Calu3 (cell line): ENCODE measurements at regions not wholly inside any gene's neighbourhood (a gene's known extent, or its start where the extent isn't known, plus 50 kb on each side); places are given as distances from the start of the nearest gene placed in this dataset.

Experiments
- BruUV-seq: library from RNA; stranded (reverse); fragments of 400-500 nt; replicated peaks from 2 replicates; lab custom pipeline; 2021; lab: Mats Ljungman, UMichigan
- CTCF ChIA-PET: fragments of 300-600 bp; sonication (Branson Sonifier 250); formaldehyde crosslinking; loops from one replicate; lab custom pipeline; 2022; ENCODE audit warnings: antibody characterized with exemption; lab: Charles Lee
- DNase-seq: peaks from one replicate; pipeline ENCODE4 v3.0.0; 2022
- H3K27ac Mint-ChIP-seq: one replicate; pipeline ENCODE4 v1.8.0; 2022; ENCODE audit warnings: mixed read lengths; ENCODE audit not compliant: unreplicated experiment
- H3K27me3 Mint-ChIP-seq: one replicate; pipeline ENCODE4 v1.8.0; 2022; ENCODE audit warnings: mixed read lengths; ENCODE audit not compliant: unreplicated experiment
- H3K36me3 Mint-ChIP-seq: one replicate; pipeline ENCODE4 v1.8.0; 2022; ENCODE audit warnings: mild to moderate bottlenecking, moderate library complexity, mixed read lengths; ENCODE audit not compliant: insufficient read depth, unreplicated experiment
- H3K4me1 Mint-ChIP-seq: one replicate; pipeline ENCODE4 v1.8.0; 2022; ENCODE audit warnings: mild to moderate bottlenecking, low read depth, mixed read lengths; ENCODE audit not compliant: unreplicated experiment
- H3K4me3 Mint-ChIP-seq: one replicate; pipeline ENCODE4 v1.8.0; 2022; ENCODE audit warnings: mild to moderate bottlenecking, low read depth, moderate library complexity, mixed read lengths; ENCODE audit not compliant: unreplicated experiment
- H3K9me3 Mint-ChIP-seq: one replicate; pipeline ENCODE4 v1.8.0; 2022; ENCODE audit warnings: low read depth, mixed read lengths; ENCODE audit not compliant: unreplicated experiment
- CTCF ChIP-seq: fragments of 200-600 bp; IDR thresholded peaks from one replicate; pipeline ENCODE4 v1.8.0; 2022; ENCODE audit warnings: antibody characterized with exemption; ENCODE audit not compliant: unreplicated experiment
- intact Hi-C: fragments of 100-400 bp; cut with micrococcal nuclease; formaldehyde crosslinking; loops from one replicate; pipeline ENCODE4 v1.10.0; 2022; ENCODE audit not compliant: unreplicated experiment

DNA sequence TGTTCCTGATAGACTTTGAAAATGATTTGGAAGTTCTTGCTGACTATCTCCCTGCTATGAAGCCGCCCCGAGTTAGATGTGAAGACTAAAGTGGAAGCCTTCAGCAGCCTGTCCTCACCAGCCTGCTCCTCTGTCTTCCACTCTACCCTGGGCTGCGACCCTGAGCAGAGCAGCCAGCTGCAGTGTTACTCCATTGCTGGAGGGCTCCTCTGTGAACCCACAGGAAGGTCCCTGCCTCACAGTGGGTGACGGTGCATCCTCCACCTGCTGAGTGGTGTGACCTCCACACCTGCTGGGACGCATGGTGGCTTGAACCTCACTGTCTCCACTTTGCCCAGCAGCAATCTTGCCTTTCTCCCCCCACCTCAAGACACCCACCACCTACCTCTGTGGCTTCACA lies 116.4 kb downstream of the IRS2 start:
- Mint-ChIP-seq H3K9me3 (no peaks in the 10 kb centered on the region), H3K36me3 (no peaks in the 10 kb centered on the region), H3K27ac (no peak overlapping the region), H3K27me3 (no peaks in the 10 kb centered on the region), H3K4me3 (no peak overlapping the region), H3K4me1 (peaks cover 9% of the 10 kb centered on the region)
- no peak for DNase-seq
- CTCF ChIA-PET = no interaction called here
- TF ChIP-seq CTCF = no peak
- intact Hi-C loops = no loop called here
- no TSS peak for BruUV-seq

DNA sequence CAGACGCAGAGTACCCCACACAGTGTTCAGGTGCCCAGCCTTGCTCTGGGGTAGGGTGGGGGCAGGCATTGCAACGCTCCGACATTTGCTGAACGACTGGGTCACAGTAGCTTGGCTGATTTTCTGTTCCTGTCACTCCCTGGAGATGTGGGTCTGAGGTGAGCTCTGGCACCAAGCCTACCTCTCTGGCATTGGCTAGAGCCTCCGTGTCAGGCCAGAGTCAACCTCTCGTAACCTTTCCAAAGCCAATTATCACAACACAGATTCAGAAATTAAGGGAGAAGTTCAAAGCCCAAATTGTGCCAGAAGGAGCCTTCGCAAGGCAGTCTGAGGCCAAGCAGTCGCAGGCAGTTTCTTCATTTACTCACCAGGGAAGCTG lies 117.2 kb downstream of the IRS2 start:
- H3K27ac Mint-ChIP-seq = no peak overlapping the region
- DNase-seq = no peak
- TF ChIP-seq CTCF = no peak
- no peaks in the 10 kb centered on the region for H3K36me3 Mint-ChIP-seq
- H3K9me3 Mint-ChIP-seq = no peaks in the 10 kb centered on the region
- H3K27me3 Mint-ChIP-seq = no peaks in the 10 kb centered on the region
- peaks cover 9% of the 10 kb centered on the region for H3K4me1 Mint-ChIP-seq
- CTCF ChIA-PET = no interaction called here
- H3K4me3 Mint-ChIP-seq = no peak overlapping the region
- no TSS peak for BruUV-seq
- intact Hi-C loops = no loop called here

DNA sequence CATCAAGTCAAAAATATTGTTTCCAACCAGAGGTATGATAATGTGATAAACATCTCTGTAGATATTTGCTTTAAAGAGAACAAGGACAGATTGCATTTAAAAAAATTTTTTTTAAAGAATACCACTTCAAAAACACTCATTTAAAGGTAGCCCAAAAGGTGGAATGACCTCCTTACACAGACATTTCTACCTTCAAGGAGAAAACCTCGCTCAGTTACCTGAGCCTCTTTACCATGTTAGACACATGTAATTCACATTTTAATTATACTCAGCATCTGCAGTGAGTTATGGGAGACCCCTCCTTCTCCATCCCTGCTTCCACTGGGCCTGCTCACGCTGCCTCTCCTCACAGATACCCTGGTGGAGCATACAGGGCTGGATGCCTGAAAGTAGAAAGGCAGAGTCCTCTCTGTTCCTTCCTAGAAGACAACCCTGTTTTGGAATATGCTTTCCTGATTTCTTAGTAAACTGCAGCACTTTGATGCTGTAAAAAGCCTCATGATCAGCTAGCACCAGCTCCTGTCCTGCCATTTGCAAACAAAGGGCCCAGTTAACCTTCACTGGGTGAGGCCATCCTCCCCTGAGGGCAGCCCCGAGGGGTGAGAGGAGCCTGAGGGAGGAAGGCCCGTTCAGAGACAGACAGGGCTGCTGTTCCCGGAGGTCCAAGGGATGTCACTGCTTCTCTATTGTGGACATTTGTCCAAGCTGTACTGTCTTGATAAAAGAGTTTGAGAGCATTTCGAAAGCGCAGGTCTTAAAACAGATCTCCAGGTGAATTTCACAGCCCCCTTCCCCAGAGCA lies 117.8 kb downstream of the IRS2 start:
- Mint-ChIP-seq H3K27me3 (no peaks in the 10 kb centered on the region), H3K36me3 (no peaks in the 10 kb centered on the region), H3K4me1 (peaks cover 9% of the 10 kb centered on the region), H3K9me3 (no peaks in the 10 kb centered on the region), H3K27ac (no peak overlapping the region), H3K4me3 (no peak overlapping the region)
- TF ChIP-seq CTCF = no peak
- intact Hi-C loops = no loop called here
- CTCF ChIA-PET = no interaction called here
- DNase-seq = no peak
- no TSS peak for BruUV-seq

GRCh38 chr13:109667807-109668291 lies 118.5 kb downstream of the IRS2 start:
- CTCF ChIA-PET = no interaction called here
- intact Hi-C loops = no loop called here
- H3K9me3 Mint-ChIP-seq = no peaks in the 10 kb centered on the region
- no peaks in the 10 kb centered on the region for H3K27me3 Mint-ChIP-seq
- H3K4me1 Mint-ChIP-seq = peaks cover 9% of the 10 kb centered on the region
- H3K27ac Mint-ChIP-seq = no peak overlapping the region
- H3K36me3 Mint-ChIP-seq = no peaks in the 10 kb centered on the region
- DNase-seq = no peak
- TF ChIP-seq CTCF = no peak
- no TSS peak for BruUV-seq
- no peak overlapping the region for H3K4me3 Mint-ChIP-seq
